CMK (cell line): ENCODE measurements at regions not wholly inside any gene's neighbourhood (a gene's known extent, or its start where the extent isn't known, plus 50 kb on each side); places are given as distances from the start of the nearest gene placed in this dataset.

Experiments
- DNase-seq: peaks from one replicate; pipeline ENCODE4 v3.0.0-alpha.2; 2010; ENCODE audit warnings: low read depth

GRCh38 chr13:22428188-22428828 is 752.5 kb upstream of the SGCG start:
- peak; percentile 7 for DNase-seq

- DNase-seq, result no peak
Observed at GRCh38 chr13:22432690-22433089, 748.1 kb upstream of the SGCG start.

DNA sequence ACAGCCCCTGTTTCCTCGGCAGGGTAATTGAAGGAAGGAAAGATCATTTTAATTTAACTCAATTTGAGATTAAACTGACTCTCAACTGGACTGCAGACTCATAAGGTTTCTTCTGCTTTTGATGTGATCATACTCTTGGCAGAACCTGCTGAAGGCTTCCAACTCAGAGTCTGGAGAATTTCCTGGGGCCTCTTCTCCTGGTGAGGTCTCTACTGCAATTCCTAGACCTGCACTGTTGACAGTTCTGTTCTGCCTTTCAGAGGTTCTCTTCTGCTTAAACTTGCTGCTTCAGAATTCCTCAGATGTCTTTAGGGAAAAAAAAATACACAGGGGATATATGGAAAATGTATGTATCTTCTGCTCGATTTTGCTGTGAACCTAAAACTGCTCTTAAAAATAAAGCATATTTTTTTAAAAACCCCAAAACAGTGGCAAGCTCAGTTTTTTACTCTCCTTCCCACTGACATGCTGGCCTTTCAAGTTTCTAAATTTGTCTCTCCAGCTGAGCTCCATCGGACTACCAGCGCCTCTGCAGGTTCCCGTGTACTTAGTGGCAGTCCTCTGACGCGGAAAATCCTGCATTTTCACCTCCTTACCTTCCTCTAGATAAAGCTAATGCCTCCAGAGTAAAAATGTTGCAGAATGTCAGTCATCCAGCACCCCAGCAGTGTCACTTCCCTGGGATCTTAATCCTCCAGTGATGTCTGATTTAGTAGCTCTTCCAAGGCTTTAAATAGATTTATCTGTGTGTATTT is 733.5 kb upstream of the SGCG start:
- DNase-seq, result no peak

DNA sequence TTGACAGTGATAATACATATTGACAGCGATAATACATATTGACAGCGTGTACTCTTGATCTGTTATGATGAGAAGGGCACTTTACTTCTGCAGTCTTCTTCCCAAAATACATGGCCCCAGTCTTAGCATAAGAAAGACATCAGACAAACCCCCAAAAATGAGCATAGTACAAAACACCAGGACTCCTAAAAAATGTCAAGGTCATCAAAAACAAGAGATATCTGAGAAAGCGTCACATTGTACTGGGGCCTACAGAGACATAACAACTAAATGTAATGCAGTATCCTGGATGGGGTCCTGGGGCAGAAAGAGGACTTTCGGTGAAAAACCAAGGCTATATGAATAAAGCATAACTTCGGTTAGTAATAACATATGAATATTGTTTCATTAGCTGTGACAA is 731.5 kb upstream of the SGCG start:
- no peak for DNase-seq

DNA sequence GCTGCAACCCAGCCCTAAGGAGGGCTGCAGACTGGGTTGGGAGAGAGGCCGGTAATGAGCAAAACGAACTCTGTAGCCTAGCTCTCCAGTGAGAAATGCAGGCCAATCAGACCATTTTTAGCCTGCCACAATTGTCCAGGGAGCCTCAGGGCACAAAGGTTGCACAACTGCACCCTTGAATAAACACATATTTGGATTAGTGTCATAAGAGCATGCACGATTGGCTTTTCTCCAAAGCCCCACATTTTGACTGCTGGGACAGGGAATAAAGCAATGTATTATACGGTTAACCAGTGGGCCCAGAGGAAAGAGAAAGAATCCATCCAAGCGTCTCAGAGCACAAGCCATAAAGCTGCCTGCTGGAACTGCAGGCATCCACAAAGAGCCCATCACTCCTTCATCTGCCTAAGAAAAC is 729.4 kb upstream of the SGCG start:
- no peak for DNase-seq

GRCh38 chr13:22454586-22454985 is 726.2 kb upstream of the SGCG start:
- no peak for DNase-seq

GRCh38 chr13:22455036-22455435 is 725.7 kb upstream of the SGCG start:
- DNase-seq, result no peak

- DNase-seq, result no peak
Observed at GRCh38 chr13:22461854-22462490, 718.8 kb upstream of the SGCG start.

GRCh38 chr13:22463089-22463488 is 717.7 kb upstream of the SGCG start:
- no peak for DNase-seq

GRCh38 chr13:22468045-22468444 is 712.7 kb upstream of the SGCG start:
- DNase-seq, result no peak

DNA sequence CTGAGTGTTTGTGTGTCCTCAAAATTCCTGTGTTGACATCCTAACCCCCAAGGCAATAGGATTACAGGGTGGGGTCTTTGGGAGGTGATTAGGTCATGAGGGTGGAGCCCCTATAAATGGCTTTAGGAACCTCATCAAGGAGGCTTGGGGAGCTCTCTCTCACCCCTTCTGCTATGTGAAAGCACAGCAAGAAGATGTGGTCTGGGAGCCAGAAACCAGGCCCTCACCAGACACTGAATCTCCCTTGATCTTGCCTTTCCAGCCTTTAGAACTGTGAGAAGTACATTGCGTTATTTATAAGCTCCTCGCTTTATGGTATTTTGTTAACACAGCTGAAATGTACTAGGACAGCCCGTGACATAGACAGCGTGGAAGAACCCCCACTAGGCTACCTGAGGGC is 712.0 kb upstream of the SGCG start:
- DNase-seq, result no peak

DNA sequence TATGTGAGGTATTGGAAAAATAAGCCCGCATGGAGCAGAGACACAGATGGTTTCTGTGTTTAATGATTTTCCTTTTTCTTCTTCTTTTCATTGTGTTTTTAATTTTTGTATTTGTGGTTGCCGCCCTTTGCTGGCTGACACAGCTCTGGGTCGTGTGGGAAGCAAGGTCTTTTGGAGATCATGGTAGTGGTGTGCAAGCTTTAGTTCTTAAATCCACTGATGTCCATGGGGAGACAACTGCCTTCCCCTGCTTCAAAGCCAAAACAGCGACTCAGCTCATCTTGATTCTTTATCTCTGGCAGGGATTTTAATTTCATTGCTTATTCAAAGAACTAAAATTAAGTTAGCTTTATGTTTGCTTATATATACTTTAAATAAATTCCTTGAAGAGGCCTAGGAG is 711.3 kb upstream of the SGCG start:
- DNase-seq, result no peak

GRCh38 chr13:22470075-22470474 is 710.7 kb upstream of the SGCG start:
- no peak for DNase-seq

DNA sequence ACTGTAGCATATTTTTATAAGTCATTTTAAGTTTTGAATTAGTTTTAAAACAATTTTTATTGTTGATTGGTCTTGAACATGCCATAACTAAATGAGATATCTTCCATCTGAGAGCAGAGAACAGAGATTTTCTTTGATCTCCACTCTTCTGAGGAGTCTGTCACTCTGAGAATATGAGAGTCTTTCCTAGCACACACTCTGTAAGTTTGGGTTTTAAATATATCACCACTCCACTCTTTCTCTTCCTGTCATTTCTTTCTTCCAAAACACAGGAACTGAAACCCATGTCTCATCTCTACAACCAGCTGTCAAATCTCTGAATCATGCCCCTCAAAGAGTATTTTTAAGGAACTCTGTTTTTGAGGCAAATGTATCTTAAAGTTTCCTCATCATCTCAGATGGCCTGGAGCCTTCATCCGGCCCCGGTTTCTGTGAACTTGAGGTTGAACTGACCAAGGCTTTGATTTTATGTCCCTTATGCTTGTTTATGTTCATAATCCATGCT is 698.2 kb upstream of the SGCG start:
- no peak for DNase-seq

DNA sequence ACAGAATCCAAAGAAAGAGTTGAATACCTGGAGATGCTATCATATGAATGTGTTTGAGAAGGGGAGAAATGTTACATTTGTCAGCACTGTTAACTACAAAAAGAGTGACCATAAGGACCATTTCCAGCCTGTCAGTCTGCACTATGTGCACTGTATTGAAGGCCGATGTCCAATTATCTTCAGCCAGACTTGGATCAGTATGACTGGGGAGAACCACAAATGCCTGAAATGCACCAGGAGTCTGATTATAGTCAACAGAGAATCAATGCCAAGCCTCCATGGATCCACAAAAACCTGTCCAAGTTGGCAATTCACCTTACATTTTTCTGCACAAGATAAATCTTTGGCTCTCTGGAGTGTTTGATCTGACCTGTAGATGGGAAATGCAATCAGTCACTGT is 697.5 kb upstream of the SGCG start:
- DNase-seq, result no peak

GRCh38 chr13:22486490-22486889 is 694.3 kb upstream of the SGCG start:
- DNase-seq, result no peak

DNA sequence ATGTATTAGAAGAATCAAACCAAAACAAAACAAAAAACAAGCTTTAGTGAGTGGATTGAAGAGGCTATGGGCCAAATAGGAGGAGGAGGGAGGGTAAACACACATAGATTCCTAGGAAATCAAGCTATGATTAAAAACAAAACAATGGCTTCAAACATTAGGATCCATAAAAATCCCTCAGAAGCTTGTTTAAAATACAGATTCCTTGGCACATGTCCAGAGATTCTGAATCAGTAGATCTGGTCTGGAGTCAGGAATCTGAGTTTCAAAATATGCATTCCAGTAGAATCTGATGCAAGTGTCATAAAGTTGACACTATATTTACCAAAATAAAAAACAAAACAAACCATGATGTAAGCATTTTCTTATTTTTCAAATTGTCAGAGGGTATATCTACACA is 692.8 kb upstream of the SGCG start:
- DNase-seq, result no peak

- no peak for DNase-seq
Observed at GRCh38 chr13:22489771-22490170, 691.0 kb upstream of the SGCG start.

DNA sequence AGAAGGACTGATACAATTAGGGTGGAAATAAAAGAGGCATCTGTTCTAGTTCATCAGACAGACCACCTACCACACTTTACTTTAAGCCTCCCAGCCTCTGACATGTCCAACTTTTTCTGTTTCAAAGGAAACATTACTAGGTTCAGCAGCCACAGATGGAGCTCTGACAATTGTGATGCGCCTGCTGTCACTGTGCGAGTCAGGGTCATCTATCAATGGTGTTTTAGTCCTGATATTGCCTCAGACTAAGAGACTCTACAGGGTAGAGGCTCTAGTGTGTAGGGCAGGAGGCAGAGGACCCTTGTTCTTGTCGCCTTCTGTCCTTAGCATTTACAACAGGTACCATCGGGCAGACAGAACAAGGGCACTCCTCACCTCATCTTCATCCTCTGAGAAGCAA is 685.0 kb upstream of the SGCG start:
- DNase-seq, result no peak

GRCh38 chr13:22496803-22497508 is 683.8 kb upstream of the SGCG start:
- DNase-seq, result no peak

DNA sequence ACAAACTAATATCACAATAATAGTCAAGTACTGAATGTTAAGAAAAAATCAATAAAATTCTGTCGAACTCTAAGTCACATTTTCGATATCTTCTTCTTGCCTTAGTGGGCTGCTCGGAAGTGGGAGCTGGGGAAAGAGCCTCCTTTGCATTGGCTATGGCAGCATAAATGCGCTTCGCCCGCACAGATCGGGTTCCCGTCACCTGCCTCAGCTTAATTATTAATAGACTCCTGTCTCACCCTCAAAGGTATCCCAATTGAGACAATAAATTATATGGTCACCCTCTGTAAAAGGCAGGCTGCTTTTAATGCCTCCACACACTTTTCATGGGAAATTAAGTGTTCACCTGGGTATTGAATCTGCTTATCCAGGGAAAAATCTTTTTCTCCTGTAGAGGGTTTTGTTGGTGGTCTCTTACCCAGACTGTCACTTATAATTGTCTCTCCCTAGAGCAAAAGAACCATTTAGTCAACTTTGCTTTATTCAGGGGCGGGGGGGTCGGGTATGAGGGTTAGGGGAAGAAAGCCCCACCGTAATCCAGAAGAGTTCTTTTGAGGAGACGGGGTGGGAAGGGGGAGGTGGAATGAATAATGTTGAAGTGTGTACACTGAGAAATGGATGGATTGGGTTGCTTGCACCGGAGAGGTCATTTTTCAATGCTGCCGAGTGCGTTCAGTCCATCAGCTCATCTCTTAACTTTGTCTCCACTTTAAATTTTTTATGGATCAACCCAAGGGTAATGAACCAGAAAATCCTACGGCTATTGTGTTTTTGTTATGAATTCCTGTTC is 682.6 kb upstream of the SGCG start:
- DNase-seq, result no peak

- DNase-seq, result no peak
Observed at GRCh38 chr13:22499919-22500318, 680.9 kb upstream of the SGCG start.
